ENCODE measurements at regions not wholly inside any gene's neighbourhood (a gene's known extent, or its start where the extent isn't known, plus 50 kb on each side); places are given as distances from the start of the nearest gene placed in this dataset.

DNA sequence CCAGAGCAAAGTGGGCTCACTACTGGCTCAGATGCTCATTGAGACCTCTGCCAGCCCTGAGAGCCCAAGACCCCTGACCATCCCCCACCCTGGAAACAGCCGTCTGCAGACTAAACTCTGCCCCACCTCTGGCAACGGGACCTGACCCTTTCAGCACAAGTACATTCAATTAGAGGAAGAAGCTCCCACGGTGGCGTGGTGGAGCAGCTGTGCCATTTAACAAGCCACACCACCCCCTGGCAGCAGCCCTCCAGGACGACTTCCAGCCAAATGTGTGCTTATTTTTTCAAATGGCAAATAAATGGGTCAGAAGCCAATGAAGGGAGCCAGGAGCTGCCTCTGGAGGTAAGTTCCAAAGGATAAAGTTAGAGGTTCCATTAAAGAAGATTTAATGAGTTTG is 226.7 kb downstream of the NPHP4 start:
- no peak overlapping the region for H3K4me3 ChIP-seq
- H3K4me1 ChIP-seq = peaks cover 0 to 12% (median 0%) of the 10 kb centered on the region in 9 donors
- 18 to 25% methylated on average over 5 of the region's 5 CpGs for WGBS, 2 donors
- TF ChIP-seq, protein P1, sequence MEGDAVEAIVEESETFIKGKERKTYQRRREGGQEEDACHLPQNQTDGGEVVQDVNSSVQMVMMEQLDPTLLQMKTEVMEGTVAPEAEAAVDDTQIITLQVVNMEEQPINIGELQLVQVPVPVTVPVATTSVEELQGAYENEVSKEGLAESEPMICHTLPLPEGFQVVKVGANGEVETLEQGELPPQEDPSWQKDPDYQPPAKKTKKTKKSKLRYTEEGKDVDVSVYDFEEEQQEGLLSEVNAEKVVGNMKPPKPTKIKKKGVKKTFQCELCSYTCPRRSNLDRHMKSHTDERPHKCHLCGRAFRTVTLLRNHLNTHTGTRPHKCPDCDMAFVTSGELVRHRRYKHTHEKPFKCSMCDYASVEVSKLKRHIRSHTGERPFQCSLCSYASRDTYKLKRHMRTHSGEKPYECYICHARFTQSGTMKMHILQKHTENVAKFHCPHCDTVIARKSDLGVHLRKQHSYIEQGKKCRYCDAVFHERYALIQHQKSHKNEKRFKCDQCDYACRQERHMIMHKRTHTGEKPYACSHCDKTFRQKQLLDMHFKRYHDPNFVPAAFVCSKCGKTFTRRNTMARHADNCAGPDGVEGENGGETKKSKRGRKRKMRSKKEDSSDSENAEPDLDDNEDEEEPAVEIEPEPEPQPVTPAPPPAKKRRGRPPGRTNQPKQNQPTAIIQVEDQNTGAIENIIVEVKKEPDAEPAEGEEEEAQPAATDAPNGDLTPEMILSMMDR (IDR thresholded peaks at IDR 0.05) = no peak
- intact Hi-C loops (cut with DNase I) = no loop called here
- ATAC-seq (no peak), DNase-seq (no peak)
- no peak overlapping the region for H3K27ac ChIP-seq
- H3K9me3 ChIP-seq = peaks cover 0 to 20% (median 6%) of the 10 kb centered on the region in 11 donors
- H3K36me3 ChIP-seq = no peaks in the 10 kb centered on the region
- peaks cover 0 to 64% (median 43%) of the 10 kb centered on the region in 7 donors for H3K27me3 ChIP-seq

DNA sequence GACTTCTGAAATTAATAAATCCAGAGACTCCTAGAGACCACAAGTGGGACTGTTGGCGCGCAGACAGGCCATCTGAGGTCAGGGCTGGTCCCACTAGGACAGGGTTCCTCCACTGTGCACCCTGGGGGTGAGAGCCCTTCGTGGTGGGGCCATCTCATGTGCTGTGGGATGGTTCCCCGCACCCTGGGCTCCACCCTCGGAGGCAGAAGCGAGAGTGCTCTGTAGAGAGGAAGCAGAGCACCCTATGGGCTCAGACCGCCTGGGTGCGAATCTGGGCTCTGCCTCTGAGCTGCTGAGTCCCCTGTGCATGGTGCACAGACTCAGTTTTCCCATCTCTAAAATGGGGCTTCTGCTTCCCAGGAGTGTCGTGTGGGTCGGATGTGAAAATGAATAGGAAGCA is 227.3 kb downstream of the NPHP4 start:
- H3K36me3 ChIP-seq = no peaks in the 10 kb centered on the region

DNA sequence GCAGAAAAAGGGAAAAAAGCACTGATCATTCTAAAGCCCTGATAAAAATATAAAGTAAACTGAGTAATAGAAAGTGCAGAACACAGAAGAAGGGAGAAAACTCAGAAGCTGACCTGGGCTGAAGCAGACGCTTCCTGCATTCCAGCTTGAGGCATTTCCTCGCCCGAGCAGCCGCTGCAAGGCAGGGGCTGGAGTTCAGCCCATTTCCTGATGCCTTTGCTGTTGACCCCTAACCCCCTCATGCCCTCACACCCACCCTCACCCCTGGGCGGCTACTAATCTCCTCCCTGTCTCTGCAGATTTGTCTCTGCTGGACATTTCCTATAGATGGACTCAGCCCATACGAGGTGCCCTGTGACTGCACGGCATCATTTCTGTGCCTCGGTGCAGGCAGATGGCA is 227.8 kb downstream of the NPHP4 start:
- peaks cover 0 to 66% (median 43%) of the 10 kb centered on the region in 7 donors for H3K27me3 ChIP-seq
- TF ChIP-seq, protein P1 (IDR thresholded peaks at IDR 0.05) = no peak
- peaks cover 0 to 25% (median 6%) of the 10 kb centered on the region in 11 donors for H3K9me3 ChIP-seq
- H3K4me3 ChIP-seq = no peak overlapping the region
- ATAC-seq (no peak), DNase-seq (no peak)
- intact Hi-C loops (cut with DNase I) = no loop called here
- no peaks in the 10 kb centered on the region for H3K36me3 ChIP-seq
- WGBS, 2 donors = 33 to 38% methylated on average over 8 of the region's 8 CpGs
- H3K27ac ChIP-seq = no peak overlapping the region
- peaks cover 0 to 9% (median 0%) of the 10 kb centered on the region in 9 donors for H3K4me1 ChIP-seq

More for the DNA sequence above, 227.3 kb downstream of the NPHP4 start:
- ATAC-seq (no peak), DNase-seq (no peak)
- Histone ChIP-seq H3K4me1 (peaks cover 0 to 12% (median 0%) of the 10 kb centered on the region in 9 donors), H3K9me3 (peaks cover 0 to 25% (median 6%) of the 10 kb centered on the region in 11 donors), H3K27ac (no peak overlapping the region), H3K27me3 (peaks cover 0 to 65% (median 42%) of the 10 kb centered on the region in 7 donors), H3K4me3 (no peak overlapping the region)
- intact Hi-C loops (cut with DNase I) = no loop called here
- WGBS, 2 donors = 77 to 78% methylated on average over 10 of the region's 10 CpGs
- TF ChIP-seq, protein P1 (IDR thresholded peaks at IDR 0.05) = no peak

DNA sequence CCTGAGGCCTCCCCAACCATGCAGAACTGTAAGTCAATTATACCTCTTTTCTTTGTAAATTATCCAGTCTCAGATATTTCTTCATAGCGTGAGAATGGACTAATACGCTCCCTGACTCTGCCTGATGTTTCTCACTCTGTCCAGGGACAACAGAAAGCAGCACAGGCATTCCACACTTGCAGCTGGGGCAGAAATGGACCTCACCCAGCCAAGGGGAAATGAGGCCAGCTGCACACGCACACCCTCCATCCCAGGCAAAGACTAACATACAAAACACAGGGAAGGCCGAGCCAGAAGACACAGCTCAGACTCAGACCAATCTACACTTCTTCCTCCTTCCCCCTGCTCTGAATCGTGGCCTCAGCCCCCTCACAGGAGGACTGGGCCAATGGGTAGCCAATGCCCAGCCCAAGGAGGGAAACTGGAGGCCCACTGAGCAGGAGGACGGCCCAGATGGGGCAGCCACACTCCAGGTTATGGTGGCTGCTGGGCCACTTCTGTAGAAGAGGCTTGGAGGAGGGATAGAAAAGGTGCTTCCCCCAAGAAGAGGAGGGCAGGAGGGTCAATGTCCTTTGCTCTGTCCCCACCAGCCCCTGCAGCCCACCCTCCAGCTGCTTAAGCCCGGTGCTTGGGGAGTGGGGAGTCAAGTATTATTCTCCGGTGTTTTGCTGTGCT is 228.4 kb downstream of the NPHP4 start:
- peak in 1 of 8 donors; percentile 46 for ATAC-seq
- Histone ChIP-seq H3K27me3 (peaks cover 0 to 72% (median 46%) of the 10 kb centered on the region in 7 donors), H3K4me3 (no peak overlapping the region), H3K36me3 (no peaks in the 10 kb centered on the region), H3K27ac (no peak overlapping the region), H3K4me1 (peaks cover 0 to 2% (median 0%) of the 10 kb centered on the region in 9 donors), H3K9me3 (peaks cover 0 to 25% (median 6%) of the 10 kb centered on the region in 11 donors)
- no peak for DNase-seq
- intact Hi-C loops (cut with DNase I) = no loop called here
- WGBS, 2 donors = 56 to 64% methylated on average over 8 of the region's 8 CpGs
- TF ChIP-seq, protein P1 (IDR thresholded peaks at IDR 0.05) = no peak

All from heart right ventricle (tissue), 16 donors.